K562 (cell line): ENCODE measurements at regions not wholly inside any gene's neighbourhood (a gene's known extent, or its start where the extent isn't known, plus 50 kb on each side); places are given as distances from the start of the nearest gene placed in this dataset.

Experiments used
- ATAC-seq: fragments of 200-7000 bp; cut with Tn5 transposase; 3 replicates; pipeline ENCODE4 v1.9.1; 2020; ENCODE audit warnings: moderate library complexity
- BruUV-seq: library from RNA; stranded (reverse); fragments of 400-500 nt; replicated peaks from 2 replicates; lab custom pipeline; 2021; lab: Mats Ljungman, UMichigan
- CTCF ChIA-PET: fragments of 300-600 bp; formaldehyde crosslinking; extraction: SDS; loops from one replicate; lab custom pipeline; 2021; ENCODE audit warnings: low intra/inter-chr PET ratio; lab: Yijun Ruan, JAX
- POLR2A ChIA-PET: fragments of 300-600, 350-650 bp; sonication (Branson Sonifier 250); formaldehyde crosslinking; extraction: SDS; loops from one replicate; lab custom pipeline; 2021; ENCODE audit warnings: antibody characterized with exemption, inconsistent platforms; lab: Yijun Ruan, JAX
- DNase-seq, 4 experiments: peaks; one replicate each; pipeline versions ENCODE4 v3.0.0 to v3.0.0-alpha.2; 2011 to 2018; ENCODE audit warnings: low spot score in 3 of 4, mixed read lengths in 3 of 4; ENCODE audit errors: extremely low read depth in 1 of 4
- FAIRE-seq: peaks from 2 replicates; lab custom pipeline; 2011; peaks lifted over from hg19 to GRCh38; lab: Jason Lieb, UNC
- H2AFZ ChIP-seq: 2 replicates; pipeline ENCODE4 v1.6.0; 2011; ENCODE audit warnings: low read depth, low read length, control low read depth, inconsistent platforms
- H3K27ac ChIP-seq: fragments of 200-600 bp; 3 replicates; pipeline ENCODE4 v1.8.0; 2011; ENCODE audit warnings: low read depth, mild to moderate bottlenecking, control low read depth, inconsistent platforms, low read length, moderate library complexity, mixed read lengths; ENCODE audit errors: extremely low read depth
- H3K27me3 ChIP-seq, 2 experiments: fragments of 300-600 bp in 1 of 2; 2 replicates in 1 of 2; 3 replicates in 1 of 2; pipeline versions ENCODE4 v1.6.0 to v1.8.0; 2011; ENCODE audit warnings: inconsistent platforms in 2 of 2, low read length in 2 of 2, mild to moderate bottlenecking in 1 of 2, mixed read lengths in 1 of 2, moderate library complexity in 1 of 2; ENCODE audit not compliant: control insufficient read depth in 2 of 2, insufficient read depth in 2 of 2
- H3K36me3 ChIP-seq: fragments of 300-600 bp; 3 replicates; pipeline ENCODE4 v1.8.0; 2011; ENCODE audit warnings: mild to moderate bottlenecking, low read length, inconsistent platforms; ENCODE audit not compliant: control insufficient read depth, insufficient read depth
- H3K4me1 ChIP-seq, 2 experiments: fragments of 200-600 bp in 1 of 2; replicated peaks in 1 of 2; 2 replicates in 1 of 2; 3 replicates in 1 of 2; pipeline versions ENCODE4 v1.5.1 to v1.8.0; 2011; ENCODE audit warnings: inconsistent platforms in 2 of 2, low read length in 2 of 2, mild to moderate bottlenecking in 1 of 2, mixed read lengths in 1 of 2, moderate library complexity in 1 of 2; ENCODE audit not compliant: control insufficient read depth in 2 of 2, insufficient read depth in 2 of 2
- H3K4me2 ChIP-seq: 2 replicates; pipeline ENCODE4 v1.6.1; 2011; ENCODE audit warnings: low read length, control low read depth, inconsistent platforms, mixed read lengths; ENCODE audit not compliant: insufficient read depth
- H3K4me3 ChIP-seq: fragments of 200-600 bp; sonication (generic), shearing (Covaris generic); 2 replicates; pipeline ENCODE4 v1.5.1; 2016; ENCODE audit warnings: control low read depth, inconsistent platforms
- H3K79me2 ChIP-seq: fragments of 200-600 bp; 3 replicates; pipeline ENCODE4 v1.8.0; 2011; ENCODE audit warnings: low read length, inconsistent platforms; ENCODE audit not compliant: control insufficient read depth, insufficient read depth
- H3K9ac ChIP-seq, 2 experiments: 2 replicates each; pipeline versions ENCODE4 v1.6.0 to v1.6.1; 2011; ENCODE audit warnings: low read depth in 2 of 2, low read length in 2 of 2, control low read depth in 1 of 2, inconsistent platforms in 1 of 2, mild to moderate bottlenecking in 1 of 2, mixed read lengths in 1 of 2; ENCODE audit not compliant: insufficient read depth in 1 of 2
- H3K9me1 ChIP-seq: one replicate; pipeline ENCODE4 v1.6.0; 2011; ENCODE audit warnings: inconsistent platforms, mild to moderate bottlenecking, low read length, moderate library complexity; ENCODE audit not compliant: control insufficient read depth, insufficient read depth
- H3K9me3 ChIP-seq: replicated peaks from 2 replicates; pipeline ENCODE4 v1.5.1; 2011; ENCODE audit warnings: low read depth, low read length, inconsistent platforms; ENCODE audit not compliant: control insufficient read depth, insufficient read depth
- H4K20me1 ChIP-seq: replicated peaks from 2 replicates; pipeline ENCODE4 v1.6.1; 2011; ENCODE audit warnings: low read length, inconsistent platforms, mixed read lengths; ENCODE audit not compliant: control insufficient read depth, insufficient read depth
- CBX2 ChIP-seq: fragments of 200-600 bp; sonication (generic); IDR thresholded peaks from one replicate; pipeline ENCODE4 v1.6.1; 2012; ENCODE audit warnings: mild to moderate bottlenecking, low read length, inconsistent platforms; ENCODE audit not compliant: insufficient read depth, poor library complexity, severe bottlenecking
- CHD2 ChIP-seq: IDR thresholded peaks from 2 replicates; pipeline ENCODE4 v1.6.1; 2011; ENCODE audit warnings: low read depth, low read length
- ELF2 ChIP-seq: fragments of 250-450 bp; sonication (Bioruptor Pico); IDR thresholded peaks from 2 replicates; pipeline ENCODE4 v1.5.0; 2021; ENCODE audit warnings: mild to moderate bottlenecking
- FUS ChIP-seq: fragments of 200-400 bp; formaldehyde crosslinking; optimal IDR thresholded peaks from 2 replicates; pipeline ENCODE3; 2017; ENCODE audit warnings: low read depth, low read length
- MAFG ChIP-seq: fragments of 450-650 bp; conservative IDR thresholded peaks from 2 replicates; pipeline ENCODE4 v1.6.1; 2016; ENCODE audit warnings: missing genetic modification characterization, missing compliant biosample characterization
- MXD1 ChIP-seq: fragments of 250-450 bp; sonication (Bioruptor Pico); IDR thresholded peaks from 2 replicates; pipeline ENCODE4 v1.8.0; 2021; ENCODE audit warnings: borderline replicate concordance, mild to moderate bottlenecking, moderate library complexity; ENCODE audit not compliant: poor library complexity, severe bottlenecking
- PHF8 ChIP-seq: fragments of 200-600 bp; sonication (generic); IDR thresholded peaks from 2 replicates; pipeline ENCODE4 v1.6.1; 2012; ENCODE audit warnings: mixed run types, mild to moderate bottlenecking, inconsistent platforms, low read length, moderate library complexity, borderline replicate concordance
- TCF15 ChIP-seq: fragments of 250-450 bp; sonication (Bioruptor Pico); IDR thresholded peaks from 2 replicates; pipeline ENCODE4 v1.8.0; 2022; ENCODE audit warnings: moderate library complexity, mild to moderate bottlenecking, inconsistent platforms
- WGBS: fragments of 100-300 bp; shearing (Covaris generic); methylation state at CpG from one replicate; pipeline ENCODE4 v1.1.6; 2016; ENCODE audit warnings: low coverage, mixed read lengths; ENCODE audit not compliant: insufficient coverage; ENCODE audit errors: missing lambda C conversion rate; 5-methylcytosine and 5-hydroxymethylcytosine counted together
- in situ Hi-C: fragments of 300-500 bp; cut with MboI; formaldehyde crosslinking; loops from 4 replicates; pipeline ENCODE4 v1.15.0; 2018; ENCODE audit warnings: inconsistent platforms, mixed read lengths
- intact Hi-C: fragments of 100-400 bp; cut with micrococcal nuclease; formaldehyde crosslinking; loops from 2 replicates; pipeline ENCODE4 v1.14.2; 2022

GRCh38 chr13:80668452-80668851 is 327.5 kb upstream of the SPRY2 start:
- H3K4me1 ChIP-seq: no peaks in the 10 kb centered on the region
- WGBS: 0% methylated on average over 2 of the region's 2 CpGs
- no peak overlapping the region for H2AFZ ChIP-seq
- FAIRE-seq (no peak), DNase-seq (no peak), ATAC-seq (no peak)
- H3K36me3 ChIP-seq: no peaks in the 10 kb centered on the region
- TF ChIP-seq CBX2 (no peak), TCF15 (CRISPR knock-in tag) (no peak), MAFG (tag) (no peak), CHD2 (no peak), PHF8 (no peak), ELF2 (CRISPR knock-in tag) (no peak), MXD1 (CRISPR knock-in tag) (no peak), FUS (no peak)
- no peaks in the 10 kb centered on the region for H3K9me3 ChIP-seq
- H3K27ac ChIP-seq: no peak overlapping the region
- H4K20me1 ChIP-seq: no peaks in the 10 kb centered on the region
- no peaks in the 10 kb centered on the region for H3K9me1 ChIP-seq
- no peak overlapping the region for H3K4me2 ChIP-seq
- H3K9ac ChIP-seq: no peak overlapping the region
- POLR2A ChIA-PET: no interaction called here
- no peaks in the 10 kb centered on the region for H3K79me2 ChIP-seq
- in situ Hi-C loops: no loop called here
- intact Hi-C loops: no loop called here
- CTCF ChIA-PET: no interaction called here
- H3K27me3 ChIP-seq: no peaks in the 10 kb centered on the region
- BruUV-seq: no TSS peak
- H3K4me3 ChIP-seq: no peak overlapping the region
